Gastroesophageal sphincter (tissue), 3 donors: ENCODE measurements at regions not wholly inside any gene's neighbourhood (a gene's known extent, or its start where the extent isn't known, plus 50 kb on each side); places are given as distances from the start of the nearest gene placed in this dataset.

Experiments
- CTCF ChIP-seq, 4 experiments: fragments of 200-600 bp in 2 of 4; fragments of 450-650 bp in 2 of 4; sonication (generic) in 1 of 4; IDR thresholded peaks; one replicate each; pipeline ENCODE4 v1.5.1; 2017 to 2019; ENCODE audit warnings: antibody characterized with exemption in 4 of 4, mild to moderate bottlenecking in 2 of 4, moderate library complexity in 2 of 4
- EP300 ChIP-seq: sonication (generic); formaldehyde crosslinking; IDR thresholded peaks from one replicate; pipeline ENCODE4 v1.6.1; 2017; ENCODE audit warnings: antibody characterized with exemption, mild to moderate bottlenecking
- POLR2A ChIP-seq, 2 donors: fragments of 450-650 bp; IDR thresholded peaks; one replicate each; pipeline ENCODE4 v1.6.1; 2017; ENCODE audit warnings: antibody characterized with exemption in 2 of 2, mild to moderate bottlenecking in 2 of 2, moderate library complexity in 1 of 2
- POLR2AphosphoS5 ChIP-seq: sonication (generic); formaldehyde crosslinking; IDR thresholded peaks from one replicate; pipeline ENCODE4 v1.6.1; 2017; ENCODE audit warnings: antibody characterized with exemption

- TF ChIP-seq CTCF (IDR thresholded peaks at IDR 0.05) (no peak), EP300 (no peak), POLR2A (IDR thresholded peaks at IDR 0.05) (no peak), POLR2AphosphoS5 (no peak)
These were observed 205.6 kb downstream of the MDFIC start for GRCh38 chr7:115127399-115128021.
